ACC112 (cell line): ENCODE measurements at regions not wholly inside any gene's neighbourhood (a gene's known extent, or its start where the extent isn't known, plus 50 kb on each side); places are given as distances from the start of the nearest gene placed in this dataset.

ENCODE experiments used
- H2AFZ ChIP-seq: fragments of 200-600 bp; sonication (generic); one replicate; pipeline ENCODE4 v1.6.0; 2017; ENCODE audit warnings: antibody characterized with exemption, low read length; ENCODE audit not compliant: unreplicated experiment
- H3K27ac ChIP-seq: fragments of 200-600 bp; sonication (generic); 2 replicates; pipeline ENCODE4 v1.5.1; 2014; ENCODE audit warnings: low read depth, mild to moderate bottlenecking, antibody characterized with exemption, low read length, moderate library complexity
- H3K27me3 ChIP-seq: fragments of 200-600 bp; sonication (generic); 2 replicates; pipeline ENCODE4 v1.6.1; 2014; ENCODE audit warnings: mild to moderate bottlenecking, antibody characterized with exemption, low read length, moderate library complexity, mixed read lengths; ENCODE audit not compliant: insufficient read depth
- H3K36me3 ChIP-seq: fragments of 200-600 bp; sonication (generic); 2 replicates; pipeline ENCODE4 v1.6.1; 2016; ENCODE audit warnings: mild to moderate bottlenecking, antibody characterized with exemption, low read length, moderate library complexity, mixed read lengths; ENCODE audit not compliant: insufficient read depth
- H3K4me1 ChIP-seq: fragments of 200-600 bp; sonication (generic); one replicate; pipeline ENCODE4 v1.6.1; 2016; ENCODE audit warnings: low read length, mixed read lengths; ENCODE audit not compliant: insufficient read depth, unreplicated experiment, control insufficient read depth
- H3K4me3 ChIP-seq: fragments of 200-600 bp; sonication (generic); 2 replicates; pipeline ENCODE4 v1.5.1; 2014; ENCODE audit warnings: mild to moderate bottlenecking, low read depth, low read length
- H3K79me2 ChIP-seq: fragments of 200-600 bp; sonication (generic); one replicate; pipeline ENCODE4 v1.6.0; 2016; ENCODE audit warnings: low read length; ENCODE audit not compliant: control insufficient read depth, unreplicated experiment, insufficient read depth

GRCh38 chr3:72346526-72346926, 501.7 kb downstream of the SHQ1 start:
- Histone ChIP-seq H3K79me2 (no peaks in the 10 kb centered on the region), H3K27me3 (0 out of 2 replicates have a peak, but pooled peaks cover 2% of the 10 kb centered on the region), H3K4me3 (no peak overlapping the region), H3K27ac (peak overlapping the region; percentile 59), H2AFZ (no peak overlapping the region), H3K4me1 (peaks cover 19% of the 10 kb centered on the region), H3K36me3 (no peaks in the 10 kb centered on the region)

- Histone ChIP-seq H3K27me3 (no peaks in the 10 kb centered on the region), H3K4me3 (no peak overlapping the region), H3K27ac (peak overlapping the region; percentile 59), H3K36me3 (no peaks in the 10 kb centered on the region), H3K4me1 (peaks cover 19% of the 10 kb centered on the region), H3K79me2 (no peaks in the 10 kb centered on the region), H2AFZ (no peak overlapping the region)
These were observed 502.3 kb downstream of the SHQ1 start for GRCh38 chr3:72345980-72346379.

- Histone ChIP-seq H3K27ac (no peak overlapping the region), H3K36me3 (no peaks in the 10 kb centered on the region), H3K27me3 (no peaks in the 10 kb centered on the region), H3K4me1 (peaks cover 19% of the 10 kb centered on the region), H3K79me2 (no peaks in the 10 kb centered on the region), H2AFZ (no peak overlapping the region), H3K4me3 (no peak overlapping the region)
These were observed 502.9 kb downstream of the SHQ1 start for GRCh38 chr3:72345237-72345878.

- Histone ChIP-seq H3K4me1 (peaks cover 19% of the 10 kb centered on the region), H3K4me3 (no peak overlapping the region), H3K27me3 (no peaks in the 10 kb centered on the region), H3K27ac (no peak overlapping the region), H3K36me3 (no peaks in the 10 kb centered on the region), H3K79me2 (no peaks in the 10 kb centered on the region), H2AFZ (no peak overlapping the region)
These were observed 503.6 kb downstream of the SHQ1 start for GRCh38 chr3:72344647-72345046.

GRCh38 chr3:72344236-72344635, 504.0 kb downstream of the SHQ1 start:
- no peak overlapping the region for H3K27ac ChIP-seq
- no peaks in the 10 kb centered on the region for H3K79me2 ChIP-seq
- no peak overlapping the region for H3K4me3 ChIP-seq
- H3K36me3 ChIP-seq, result no peaks in the 10 kb centered on the region
- H3K4me1 ChIP-seq, result peaks cover 23% of the 10 kb centered on the region
- H3K27me3 ChIP-seq, result no peaks in the 10 kb centered on the region
- H2AFZ ChIP-seq, result no peak overlapping the region

- H3K36me3 ChIP-seq, result no peaks in the 10 kb centered on the region
- H3K27ac ChIP-seq, result no peak overlapping the region
- no peaks in the 10 kb centered on the region for H3K27me3 ChIP-seq
- H3K4me1 ChIP-seq, result peaks cover 33% of the 10 kb centered on the region
- no peak overlapping the region for H3K4me3 ChIP-seq
- H2AFZ ChIP-seq, result no peak overlapping the region
- H3K79me2 ChIP-seq, result no peaks in the 10 kb centered on the region
These were observed 505.2 kb downstream of the SHQ1 start for GRCh38 chr3:72343078-72343477.

- Histone ChIP-seq H3K79me2 (no peaks in the 10 kb centered on the region), H3K4me3 (no peak overlapping the region), H2AFZ (no peak overlapping the region), H3K36me3 (no peaks in the 10 kb centered on the region), H3K4me1 (peaks cover 33% of the 10 kb centered on the region), H3K27ac (no peak overlapping the region), H3K27me3 (no peaks in the 10 kb centered on the region)
These were observed 505.8 kb downstream of the SHQ1 start for GRCh38 chr3:72342450-72342849.

GRCh38 chr3:72341920-72342319, 506.3 kb downstream of the SHQ1 start:
- Histone ChIP-seq H3K27ac (no peak overlapping the region), H3K27me3 (no peaks in the 10 kb centered on the region), H3K4me1 (peaks cover 35% of the 10 kb centered on the region), H3K79me2 (no peaks in the 10 kb centered on the region), H2AFZ (no peak overlapping the region), H3K36me3 (no peaks in the 10 kb centered on the region), H3K4me3 (no peak overlapping the region)

- Histone ChIP-seq H3K27me3 (no peaks in the 10 kb centered on the region), H2AFZ (no peak overlapping the region), H3K4me1 (peaks cover 39% of the 10 kb centered on the region), H3K4me3 (no peak overlapping the region), H3K36me3 (no peaks in the 10 kb centered on the region), H3K27ac (no peak overlapping the region), H3K79me2 (no peaks in the 10 kb centered on the region)
These were observed 506.9 kb downstream of the SHQ1 start for GRCh38 chr3:72341380-72341770.

GRCh38 chr3:72340476-72341379, 507.5 kb downstream of the SHQ1 start:
- Histone ChIP-seq H3K27me3 (no peaks in the 10 kb centered on the region), H3K79me2 (no peaks in the 10 kb centered on the region), H3K27ac (no peak overlapping the region), H3K4me3 (no peak overlapping the region), H2AFZ (no peak overlapping the region), H3K36me3 (no peaks in the 10 kb centered on the region), H3K4me1 (peaks cover 32% of the 10 kb centered on the region)

- H3K4me1 ChIP-seq, result peaks cover 28% of the 10 kb centered on the region
- H3K79me2 ChIP-seq, result no peaks in the 10 kb centered on the region
- no peak overlapping the region for H2AFZ ChIP-seq
- H3K4me3 ChIP-seq, result no peak overlapping the region
- no peaks in the 10 kb centered on the region for H3K27me3 ChIP-seq
- H3K27ac ChIP-seq, result no peak overlapping the region
- H3K36me3 ChIP-seq, result no peaks in the 10 kb centered on the region
These were observed 508.2 kb downstream of the SHQ1 start for GRCh38 chr3:72340056-72340455.
